HG03025 (cell line): ENCODE measurements at regions not wholly inside any gene's neighbourhood (a gene's known extent, or its start where the extent isn't known, plus 50 kb on each side); places are given as distances from the start of the nearest gene placed in this dataset.

Source experiments
- ATAC-seq: cut with Tn5 transposase; IDR thresholded peaks from one replicate; pipeline ENCODE4 v1.9.1; 2021; ENCODE audit warnings: mild to moderate bottlenecking, moderate library complexity; ENCODE audit not compliant: unreplicated experiment, low FRiP score

GRCh38 chr13:24104723-24105122 lies 55.8 kb upstream of the SPATA13 start:
- ATAC-seq: no peak

GRCh38 chr13:24106429-24106828 lies 54.1 kb upstream of the SPATA13 start:
- ATAC-seq: no peak

- ATAC-seq: no peak
Observed at GRCh38 chr13:24107955-24108614, 52.4 kb upstream of the SPATA13 start.

- no peak for ATAC-seq
Observed at GRCh38 chr13:24108615-24108965, 51.9 kb upstream of the SPATA13 start.

- no peak for ATAC-seq
Observed at GRCh38 chr13:24110011-24110410, 50.5 kb upstream of the SPATA13 start.
